GM12892 (cell line): ENCODE measurements at regions not wholly inside any gene's neighbourhood (a gene's known extent, or its start where the extent isn't known, plus 50 kb on each side); places are given as distances from the start of the nearest gene placed in this dataset.
"Not testable (repeated sequence)": the region's sequence is repeated elsewhere in the genome, so short reads cannot be mapped to it uniquely, and the experiment has no call there.

Source experiments
- DNase-seq: peaks from one replicate; pipeline ENCODE4 v3.0.0; 2011; ENCODE audit not compliant: insufficient read length
- FAIRE-seq: peaks from 2 replicates; lab custom pipeline; 2011; peaks lifted over from hg19 to GRCh38; lab: Jason Lieb, UNC
- POLR2A ChIP-seq: IDR thresholded peaks from 2 replicates; pipeline ENCODE4 v1.6.1; 2011; ENCODE audit warnings: low read depth, low read length, control low read depth
- POLR2AphosphoS5 ChIP-seq: IDR thresholded peaks from 2 replicates; pipeline ENCODE4 v1.6.1; 2011; ENCODE audit warnings: low read depth, low read length, control low read depth
- TAF1 ChIP-seq: IDR thresholded peaks from 2 replicates; pipeline ENCODE4 v1.6.1; 2011; ENCODE audit warnings: low read depth, mild to moderate bottlenecking, control low read depth, low read length, borderline replicate concordance

DNA sequence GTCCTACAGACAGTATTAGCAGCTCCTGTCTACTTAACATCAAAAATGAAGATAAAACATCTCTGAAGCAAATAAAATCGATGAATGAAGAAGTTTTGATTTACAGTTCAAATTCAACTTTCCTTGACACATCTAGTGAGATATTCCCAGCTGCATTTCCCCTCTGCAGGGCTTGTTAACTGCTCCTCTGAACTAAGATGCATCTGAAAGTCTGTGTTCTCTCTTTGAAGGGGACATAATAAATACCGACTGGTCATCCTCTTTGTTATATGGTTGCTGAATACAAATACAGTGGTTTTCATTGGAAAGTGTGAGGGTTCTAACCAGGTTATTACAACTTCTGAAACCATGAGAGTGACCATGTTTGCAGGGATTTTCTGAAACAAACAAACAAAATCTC is 266.4 kb upstream of the SLC16A7 start:
- no peak for FAIRE-seq
- DNase-seq, result no peak
- TF ChIP-seq POLR2A (no peak), TAF1 (no peak), POLR2AphosphoS5 (no peak)

- not testable (repeated sequence) for DNase-seq, FAIRE-seq
These were observed 267.3 kb upstream of the SLC16A7 start for GRCh38 chr12:59328395-59329075.

- DNase-seq, FAIRE-seq: not testable (repeated sequence)
These were observed 269.4 kb upstream of the SLC16A7 start for GRCh38 chr12:59326457-59326856.

DNA sequence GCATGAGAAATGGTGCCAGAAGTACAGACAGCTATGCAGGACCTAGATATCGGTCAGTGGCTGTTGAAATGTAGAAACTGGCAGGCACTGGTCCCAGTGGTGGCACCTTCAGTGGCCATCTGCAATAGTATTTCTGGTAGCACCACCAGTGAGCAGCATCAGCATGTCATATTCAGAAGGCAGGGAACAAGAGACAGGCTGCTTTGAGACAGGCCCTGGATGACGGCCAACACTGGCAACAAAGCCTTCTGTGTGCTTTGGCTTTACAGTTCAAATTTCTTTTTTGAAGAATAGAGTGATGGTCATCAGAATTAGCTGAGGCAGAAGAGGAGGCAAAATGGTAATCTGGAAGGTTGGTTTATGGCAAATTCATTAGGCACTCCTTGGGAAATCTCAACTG is 273.4 kb upstream of the SLC16A7 start:
- DNase-seq (no peak), FAIRE-seq (no peak)
- no peak for TF ChIP-seq POLR2AphosphoS5
- TF ChIP-seq TAF1, result no peak
- TF ChIP-seq POLR2A, result no peak

- DNase-seq (no peak), FAIRE-seq (no peak)
- TF ChIP-seq POLR2A (no peak), TAF1 (no peak), POLR2AphosphoS5 (no peak)
These were observed 274.6 kb upstream of the SLC16A7 start for GRCh38 chr12:59321278-59321677.

DNA sequence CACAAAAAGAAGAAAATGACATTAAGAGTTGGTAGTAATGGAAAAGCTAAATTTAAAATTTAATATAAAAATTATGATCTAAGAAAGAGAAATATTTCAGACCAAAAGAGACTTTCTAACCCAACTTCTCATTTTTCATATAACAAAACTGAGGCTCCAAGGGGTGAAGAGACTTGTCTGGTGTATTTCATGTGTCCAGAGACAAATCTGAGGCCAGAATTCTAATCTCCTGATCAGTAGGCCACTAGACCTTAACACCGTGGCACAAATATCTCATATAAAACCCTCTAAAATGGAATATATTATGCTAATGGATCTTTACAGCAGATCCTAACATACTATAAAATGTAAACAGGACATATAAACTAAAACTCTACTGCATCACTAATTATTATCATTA is 275.7 kb upstream of the SLC16A7 start:
- no peak for DNase-seq
- FAIRE-seq, result no peak
- TF ChIP-seq TAF1, result no peak
- no peak for TF ChIP-seq POLR2AphosphoS5
- no peak for TF ChIP-seq POLR2A

- no peak for DNase-seq
- no peak for FAIRE-seq
- no peak for TF ChIP-seq POLR2A
- TF ChIP-seq POLR2AphosphoS5, result no peak
- no peak for TF ChIP-seq TAF1
These were observed 276.9 kb upstream of the SLC16A7 start for GRCh38 chr12:59318940-59319339.

- TF ChIP-seq TAF1 (no peak), POLR2A (no peak), POLR2AphosphoS5 (no peak)
- no peak for DNase-seq
- no peak for FAIRE-seq
These were observed 278.2 kb upstream of the SLC16A7 start for GRCh38 chr12:59317598-59317997.

DNA sequence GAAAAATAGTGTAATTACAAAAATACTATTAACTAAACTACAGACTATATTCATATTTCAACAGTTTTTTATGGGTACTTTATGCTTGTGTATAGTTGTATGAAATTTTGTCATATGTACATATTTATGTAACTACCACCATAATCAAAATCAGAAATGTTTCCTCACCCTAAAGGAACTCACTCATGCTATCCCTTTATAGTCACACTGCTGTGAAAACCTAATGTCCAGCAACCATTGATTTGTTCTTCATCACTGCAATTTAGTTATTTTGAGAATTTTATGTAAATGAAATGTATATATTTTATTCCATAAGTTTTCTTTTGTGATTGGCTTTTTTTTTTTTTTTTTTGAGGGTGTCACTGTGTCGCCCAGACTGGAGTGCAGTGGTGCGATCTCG is 278.9 kb upstream of the SLC16A7 start:
- FAIRE-seq (no peak), DNase-seq (no peak)
- no peak for TF ChIP-seq TAF1
- no peak for TF ChIP-seq POLR2AphosphoS5
- TF ChIP-seq POLR2A, result no peak

DNA sequence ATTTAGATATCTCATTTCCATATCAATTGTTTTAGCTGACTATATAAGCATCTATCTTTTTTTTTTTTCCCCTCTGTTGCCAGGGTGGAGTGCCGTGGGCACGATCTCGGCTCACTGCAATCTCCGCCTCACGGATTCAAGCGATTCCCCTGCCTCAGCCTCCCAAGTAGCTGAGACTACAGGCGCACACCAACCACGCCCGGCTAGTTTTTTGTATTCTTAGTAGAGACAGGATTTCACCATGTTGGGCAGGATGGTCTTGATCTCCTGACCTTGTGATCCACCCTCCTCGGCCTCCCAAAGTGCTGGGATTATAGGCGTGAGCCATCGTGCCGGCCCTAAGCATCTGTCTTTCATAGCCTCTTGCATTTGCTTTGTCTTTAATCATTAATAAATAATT is 279.5 kb upstream of the SLC16A7 start:
- not testable (repeated sequence) for FAIRE-seq, DNase-seq

- no peak for FAIRE-seq
- no peak for DNase-seq
- TF ChIP-seq POLR2A, result no peak
These were observed 281.6 kb upstream of the SLC16A7 start for GRCh38 chr12:59314209-59314608.

- FAIRE-seq (no peak), DNase-seq (no peak)
- TF ChIP-seq POLR2A (no peak), TAF1 (no peak), POLR2AphosphoS5 (no peak)
These were observed 291.6 kb upstream of the SLC16A7 start for GRCh38 chr12:59304077-59304721.

DNA sequence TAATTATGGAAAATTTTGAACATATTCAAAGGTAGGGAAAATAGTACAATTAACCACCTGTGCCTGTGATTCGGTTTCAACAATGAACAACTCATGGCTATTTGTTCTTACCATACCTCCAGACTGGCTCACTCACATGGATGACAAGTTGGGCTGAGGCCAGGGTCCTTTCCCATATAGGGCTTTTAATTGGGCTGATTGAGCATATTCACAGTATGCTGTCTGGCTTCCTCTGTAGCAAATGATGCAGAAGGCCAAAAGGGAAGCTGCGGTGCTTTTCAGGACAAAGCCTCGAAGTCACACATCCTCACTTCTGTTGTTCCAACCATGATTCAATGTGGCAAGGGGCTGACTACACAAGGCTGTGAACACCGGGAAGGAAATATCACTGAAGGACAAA is 297.5 kb upstream of the SLC16A7 start:
- FAIRE-seq (no peak), DNase-seq (no peak)
- TF ChIP-seq POLR2A (no peak), TAF1 (no peak), POLR2AphosphoS5 (no peak)
